HG03354 (cell line): ENCODE measurements at regions not wholly inside any gene's neighbourhood (a gene's known extent, or its start where the extent isn't known, plus 50 kb on each side); places are given as distances from the start of the nearest gene placed in this dataset.
A peak's percentile ranks its signal among the peaks of the same experiment; 100 is the strongest.
"Not testable (repeated sequence)": the region's sequence is repeated elsewhere in the genome, so short reads cannot be mapped to it uniquely, and the experiment has no call there.

Experiments used
- ATAC-seq: cut with Tn5 transposase; IDR thresholded peaks from one replicate; pipeline ENCODE4 v1.9.1; 2021; ENCODE audit warnings: mild to moderate bottlenecking; ENCODE audit not compliant: unreplicated experiment, poor library complexity, severe bottlenecking

GRCh38 chr14:28577711-28578131 is 188.9 kb upstream of the FOXG1 start:
- no peak for ATAC-seq

GRCh38 chr14:28584951-28585350 is 181.6 kb upstream of the FOXG1 start:
- no peak for ATAC-seq

- ATAC-seq = no peak
Measured at GRCh38 chr14:28589792-28590191, 176.8 kb upstream of the FOXG1 start.

- ATAC-seq = no peak
Measured at GRCh38 chr14:28596391-28596790, 170.2 kb upstream of the FOXG1 start.

GRCh38 chr14:28599191-28599590 is 167.4 kb upstream of the FOXG1 start:
- no peak for ATAC-seq

- ATAC-seq = no peak
Measured at GRCh38 chr14:28599605-28600004, 167.0 kb upstream of the FOXG1 start.

GRCh38 chr14:28603606-28604005 is 163.0 kb upstream of the FOXG1 start:
- ATAC-seq = no peak

GRCh38 chr14:28607661-28608060 is 158.9 kb upstream of the FOXG1 start:
- ATAC-seq = no peak

GRCh38 chr14:28608443-28608842 is 158.1 kb upstream of the FOXG1 start:
- ATAC-seq = no peak

GRCh38 chr14:28608851-28609828 is 157.4 kb upstream of the FOXG1 start:
- peak; percentile 66 for ATAC-seq

- ATAC-seq = no peak
Measured at GRCh38 chr14:28612414-28612813, 154.2 kb upstream of the FOXG1 start.

- ATAC-seq = no peak
Measured at GRCh38 chr14:28613532-28613931, 153.1 kb upstream of the FOXG1 start.

GRCh38 chr14:28626780-28627179 is 139.8 kb upstream of the FOXG1 start:
- no peak for ATAC-seq

- ATAC-seq = no peak
Measured at GRCh38 chr14:28629328-28630004, 137.1 kb upstream of the FOXG1 start.

- ATAC-seq = no peak
Measured at GRCh38 chr14:28630100-28630499, 136.5 kb upstream of the FOXG1 start.

- no peak for ATAC-seq
Measured at GRCh38 chr14:28635387-28635786, 131.2 kb upstream of the FOXG1 start.

- not testable (repeated sequence) for ATAC-seq
Measured at GRCh38 chr14:28635816-28636215, 130.8 kb upstream of the FOXG1 start.

GRCh38 chr14:28641189-28641588 is 125.4 kb upstream of the FOXG1 start:
- ATAC-seq = not testable (repeated sequence)

GRCh38 chr14:28651148-28651547 is 115.4 kb upstream of the FOXG1 start:
- ATAC-seq = no peak

- no peak for ATAC-seq
Measured at GRCh38 chr14:28652782-28653181, 113.8 kb upstream of the FOXG1 start.

GRCh38 chr14:28653521-28653920 is 113.1 kb upstream of the FOXG1 start:
- no peak for ATAC-seq
